Mesenchymal stem cell (in vitro differentiated cells and primary cell): ENCODE measurements at regions not wholly inside any gene's neighbourhood (a gene's known extent, or its start where the extent isn't known, plus 50 kb on each side); places are given as distances from the start of the nearest gene placed in this dataset.
"Not testable (repeated sequence)": the region's sequence is repeated elsewhere in the genome, so short reads cannot be mapped to it uniquely, and the experiment has no call there.

ENCODE experiments used
- DNase-seq: peaks from one replicate; pipeline ENCODE4 v3.0.0-alpha.2; 2013
- H2AFZ ChIP-seq: one replicate; pipeline ENCODE4 v1.6.1; 2013; ENCODE audit warnings: low read depth, mild to moderate bottlenecking, control low read depth, inconsistent platforms, low read length, moderate library complexity
- H2AK5ac ChIP-seq: 2 replicates; pipeline ENCODE4 v1.6.1; 2013; ENCODE audit warnings: low read length, moderate library complexity, mild to moderate bottlenecking, inconsistent platforms; ENCODE audit not compliant: severe bottlenecking
- H2BK120ac ChIP-seq: one replicate; pipeline ENCODE4 v1.6.1; 2013; ENCODE audit warnings: low read depth, mild to moderate bottlenecking, inconsistent platforms, low read length, moderate library complexity
- H2BK12ac ChIP-seq, 2 experiments: one replicate each; pipeline ENCODE4 v1.6.1; 2013; ENCODE audit warnings: inconsistent platforms in 2 of 2, low read length in 2 of 2, mild to moderate bottlenecking in 2 of 2, moderate library complexity in 2 of 2, control low read depth in 1 of 2
- H2BK15ac ChIP-seq: one replicate; pipeline ENCODE4 v1.6.1; 2013; ENCODE audit warnings: mild to moderate bottlenecking, low read depth, inconsistent platforms; ENCODE audit not compliant: poor library complexity, severe bottlenecking
- H2BK5ac ChIP-seq: 2 replicates; pipeline ENCODE4 v1.6.1; 2013; ENCODE audit warnings: low read depth, mild to moderate bottlenecking, low read length, control low read depth, inconsistent platforms; ENCODE audit not compliant: poor library complexity, severe bottlenecking
- H3K14ac ChIP-seq, 2 experiments: one replicate each; pipeline ENCODE4 v1.6.1; 2013; ENCODE audit warnings: inconsistent platforms in 2 of 2, low read length in 2 of 2, control low read depth in 1 of 2, mild to moderate bottlenecking in 1 of 2, moderate library complexity in 1 of 2
- H3K18ac ChIP-seq, 2 experiments: one replicate each; pipeline ENCODE4 v1.6.1; 2013; ENCODE audit warnings: inconsistent platforms in 2 of 2, low read length in 2 of 2, control low read depth in 1 of 2, low read depth in 1 of 2, mild to moderate bottlenecking in 1 of 2
- H3K23ac ChIP-seq, 2 experiments: one replicate each; pipeline ENCODE4 v1.6.1; 2013; ENCODE audit warnings: inconsistent platforms in 2 of 2, low read length in 2 of 2, mild to moderate bottlenecking in 2 of 2, moderate library complexity in 2 of 2, control low read depth in 1 of 2
- H3K27ac ChIP-seq: 2 replicates; pipeline ENCODE4 v1.5.1; 2013; ENCODE audit warnings: mild to moderate bottlenecking, moderate library complexity, low read length, control low read depth, inconsistent platforms; ENCODE audit not compliant: poor library complexity, severe bottlenecking
- H3K27me3 ChIP-seq, 2 experiments: 2 replicates each; pipeline versions ENCODE4 v1.6.1 to v1.7.0; 2013; ENCODE audit warnings: low read length in 2 of 2, mild to moderate bottlenecking in 2 of 2, moderate library complexity in 2 of 2, control low read depth in 1 of 2, inconsistent platforms in 1 of 2; ENCODE audit not compliant: control insufficient read depth in 1 of 2, insufficient read depth in 1 of 2
- H3K36me3 ChIP-seq, 2 experiments: 2 replicates each; pipeline versions ENCODE4 v1.6.1 to v1.7.0; 2013; ENCODE audit warnings: low read length in 2 of 2, control low read depth in 1 of 2, inconsistent platforms in 1 of 2, low read depth in 1 of 2, mild to moderate bottlenecking in 1 of 2; ENCODE audit not compliant: insufficient read depth in 2 of 2, control insufficient read depth in 1 of 2
- H3K4ac ChIP-seq, 2 experiments: one replicate each; pipeline ENCODE4 v1.6.1; 2013; ENCODE audit warnings: inconsistent platforms in 2 of 2, low read length in 2 of 2, mild to moderate bottlenecking in 2 of 2, moderate library complexity in 2 of 2, control low read depth in 1 of 2, low read depth in 1 of 2
- H3K4me1 ChIP-seq: 2 replicates; pipeline ENCODE4 v1.6.1; 2013; ENCODE audit warnings: low read depth, low read length, control low read depth; ENCODE audit not compliant: control insufficient read depth, insufficient read depth
- H3K4me2 ChIP-seq: 2 replicates; pipeline ENCODE4 v1.6.1; 2013; ENCODE audit warnings: low read length, mild to moderate bottlenecking, inconsistent platforms; ENCODE audit not compliant: poor library complexity, severe bottlenecking
- H3K4me3 ChIP-seq, 2 experiments: 2 replicates each; pipeline versions ENCODE4 v1.5.1 to v1.7.0; 2013; ENCODE audit warnings: low read length in 2 of 2, mild to moderate bottlenecking in 2 of 2, control low read depth in 1 of 2, low read depth in 1 of 2; ENCODE audit not compliant: insufficient read depth in 1 of 2
- H3K79me1 ChIP-seq: replicated peaks from 2 replicates; pipeline ENCODE4 v1.6.1; 2013; ENCODE audit warnings: mild to moderate bottlenecking, control low read depth, low read length, inconsistent platforms; ENCODE audit not compliant: poor library complexity, severe bottlenecking
- H3K9ac ChIP-seq: 2 replicates; pipeline ENCODE4 v1.7.0; 2013; ENCODE audit warnings: mild to moderate bottlenecking, low read length, moderate library complexity
- H3K9me3 ChIP-seq: 2 replicates; pipeline ENCODE4 v1.7.0; 2013; ENCODE audit warnings: mild to moderate bottlenecking, low read length; ENCODE audit not compliant: control insufficient read depth
- H4K8ac ChIP-seq: one replicate; pipeline ENCODE4 v1.6.1; 2013; ENCODE audit warnings: inconsistent platforms, mild to moderate bottlenecking, low read length, moderate library complexity
- H4K91ac ChIP-seq: one replicate; pipeline ENCODE4 v1.6.1; 2013; ENCODE audit warnings: mild to moderate bottlenecking, low read length, inconsistent platforms
- WGBS: methylation state at CpG from one replicate; pipeline ENCODE4 v1.1.7; 2013; ENCODE audit warnings: mixed read lengths; 5-methylcytosine and 5-hydroxymethylcytosine counted together

DNA sequence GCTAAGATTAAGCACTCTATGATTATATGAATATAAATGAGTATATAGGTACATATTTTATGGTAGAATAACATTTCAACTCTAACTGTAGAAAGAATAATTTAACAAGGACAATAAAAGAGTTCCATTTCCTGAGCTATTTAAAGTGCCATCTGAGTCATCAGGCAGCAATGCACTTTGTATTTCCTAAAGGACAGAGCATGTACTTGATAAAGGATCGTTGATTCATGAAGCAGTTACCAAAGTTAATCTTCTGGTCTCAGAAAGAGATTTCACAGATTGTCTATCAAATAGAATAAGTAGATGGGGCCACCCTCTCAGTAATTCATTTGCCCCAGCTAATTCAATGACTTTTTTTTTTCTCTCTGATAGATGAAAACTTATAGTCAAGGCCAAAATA is 747.8 kb downstream of the CDH18 start:
- Histone ChIP-seq H3K23ac (no peak overlapping the region), H3K9me3 (peaks cover 5% of the 10 kb centered on the region), H3K4me1 (no peaks in the 10 kb centered on the region), H2AFZ (no peak overlapping the region), H2BK15ac (no peak overlapping the region), H3K4me3 (no peak overlapping the region), H2AK5ac (no peak overlapping the region), H3K36me3 (no peaks in the 10 kb centered on the region), H3K27me3 (no peaks in the 10 kb centered on the region), H3K27ac (no peak overlapping the region), H3K4ac (no peak overlapping the region), H3K79me1 (no peaks in the 10 kb centered on the region), H3K14ac (no peak overlapping the region), H4K91ac (no peak overlapping the region), H2BK120ac (no peak overlapping the region), H3K18ac (no peak overlapping the region), H2BK5ac (no peak overlapping the region), H3K4me2 (no peak overlapping the region), H3K9ac (no peak overlapping the region), H4K8ac (no peak overlapping the region), H2BK12ac (no peak overlapping the region)
- DNase-seq, result peak; percentile 63
- WGBS, result 0% methylated on average over 1 of the region's 1 CpG

DNA sequence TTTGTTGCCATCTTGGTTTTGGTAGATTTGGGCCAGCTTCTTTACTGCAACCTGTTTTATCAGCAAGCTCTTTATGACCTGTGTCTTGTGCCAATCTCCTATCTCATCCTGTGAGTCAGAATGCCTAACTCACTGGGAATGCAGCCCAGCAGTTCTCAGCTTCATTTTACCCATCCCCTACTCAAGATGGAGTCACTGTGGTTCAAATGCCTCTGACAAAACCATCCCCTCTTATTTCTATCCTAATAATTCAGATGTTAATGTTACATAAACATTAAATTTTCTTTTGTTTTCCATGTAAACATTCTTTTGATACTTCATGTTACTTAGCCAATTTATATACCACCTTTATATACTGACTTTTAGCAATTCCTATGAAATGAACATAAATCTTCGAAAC is 746.3 kb downstream of the CDH18 start:
- Histone ChIP-seq H4K8ac (no peak overlapping the region), H3K4ac (no peak overlapping the region)
- WGBS, result 83% methylated on average over 1 of the region's 1 CpG

DNA sequence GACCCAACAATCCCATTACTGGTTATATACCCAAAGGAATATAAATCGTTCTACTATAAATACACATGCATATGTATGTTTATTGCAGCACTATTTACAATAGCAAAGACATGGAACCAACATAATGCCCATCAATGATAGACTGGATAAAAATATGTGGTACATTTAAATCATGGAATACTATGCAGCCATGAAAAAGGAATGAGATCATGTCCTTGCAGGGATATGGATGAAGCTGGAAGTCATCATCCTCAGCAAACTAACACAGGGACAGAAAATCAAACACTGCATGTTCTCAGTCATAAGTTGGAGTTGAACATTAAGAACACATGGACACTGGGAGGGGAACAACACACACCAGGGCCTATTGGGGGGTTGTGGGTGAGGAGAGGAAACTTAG is 741.8 kb downstream of the CDH18 start:
- peaks cover 20% of the 10 kb centered on the region for H3K9me3 ChIP-seq
- H3K14ac ChIP-seq, H2BK5ac ChIP-seq, H3K27ac ChIP-seq, H2BK120ac ChIP-seq, H3K9ac ChIP-seq, H2AFZ ChIP-seq, H2BK12ac ChIP-seq, H4K8ac ChIP-seq, H3K23ac ChIP-seq, H3K4me1 ChIP-seq, H2BK15ac ChIP-seq, H3K4me3 ChIP-seq, H3K27me3 ChIP-seq, H3K4ac ChIP-seq, H3K18ac ChIP-seq, H4K91ac ChIP-seq, H3K4me2 ChIP-seq, DNase-seq, H3K79me1 ChIP-seq, H3K36me3 ChIP-seq, H2AK5ac ChIP-seq: not testable (repeated sequence)
- WGBS, result no CpG with 5 or more reads among the region's 1 CpG

More for the DNA sequence above, 746.3 kb downstream of the CDH18 start:
- H3K14ac ChIP-seq, result no peak overlapping the region
- H3K79me1 ChIP-seq, result no peaks in the 10 kb centered on the region
- no peak overlapping the region for H3K23ac ChIP-seq
- no peaks in the 10 kb centered on the region for H3K4me1 ChIP-seq
- H3K4me2 ChIP-seq, result no peak overlapping the region
- DNase-seq, result no peak
- H3K27ac ChIP-seq, result no peak overlapping the region
- H2AFZ ChIP-seq, result no peak overlapping the region
- H3K18ac ChIP-seq, result no peak overlapping the region
- no peak overlapping the region for H2BK120ac ChIP-seq
- H2BK5ac ChIP-seq, result no peak overlapping the region
- H3K4me3 ChIP-seq, result no peak overlapping the region
- no peak overlapping the region for H4K91ac ChIP-seq
- H3K9me3 ChIP-seq, result peaks cover 9% of the 10 kb centered on the region
- H3K36me3 ChIP-seq, result no peaks in the 10 kb centered on the region
- no peak overlapping the region for H2BK12ac ChIP-seq
- H3K27me3 ChIP-seq, result no peaks in the 10 kb centered on the region
- no peak overlapping the region for H2BK15ac ChIP-seq
- no peak overlapping the region for H2AK5ac ChIP-seq
- H3K9ac ChIP-seq, result no peak overlapping the region

DNA sequence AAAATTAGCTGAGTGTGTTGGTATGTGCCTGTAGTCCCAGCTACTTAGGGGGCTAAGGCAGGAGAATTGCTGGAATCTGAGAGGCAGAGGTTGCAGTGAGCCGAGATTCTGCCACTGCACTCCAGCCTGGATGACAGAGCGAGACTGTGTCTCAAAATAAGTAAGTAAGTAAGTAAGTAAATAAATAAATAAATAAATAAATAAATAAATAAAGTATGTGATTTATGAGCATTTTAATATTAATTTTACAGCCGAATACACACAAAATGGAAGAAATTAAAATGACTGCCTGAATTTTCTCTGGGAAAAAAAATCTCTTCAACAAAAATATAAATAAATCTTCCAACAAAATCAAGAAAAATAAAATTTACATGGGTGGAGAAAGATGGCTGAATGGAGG is 740.7 kb downstream of the CDH18 start:
- Histone ChIP-seq H3K4me2 (no peak overlapping the region), H3K79me1 (no peaks in the 10 kb centered on the region), H3K27me3 (no peaks in the 10 kb centered on the region), H3K23ac (no peak overlapping the region), H3K36me3 (no peaks in the 10 kb centered on the region), H2AK5ac (no peak overlapping the region), H3K14ac (no peak overlapping the region), H3K4me3 (no peak overlapping the region), H3K9ac (no peak overlapping the region), H3K9me3 (peaks cover 20% of the 10 kb centered on the region), H3K4me1 (no peaks in the 10 kb centered on the region), H2BK15ac (no peak overlapping the region), H2BK120ac (no peak overlapping the region), H3K18ac (no peak overlapping the region), H4K91ac (no peak overlapping the region), H4K8ac (no peak overlapping the region), H3K4ac (no peak overlapping the region), H2AFZ (no peak overlapping the region), H2BK5ac (no peak overlapping the region), H2BK12ac (no peak overlapping the region), H3K27ac (no peak overlapping the region)
- DNase-seq, result no peak
- WGBS, result no CpG with 5 or more reads among the region's 3 CpGs
